Activated CD8-positive, alpha-beta memory T cell treated with anti-CD3 and anti-CD28 coated beads, Interleukin-2, amount 10 ng/mL, durations not matched to agents 7 days and 5 days (primary cell): ENCODE measurements at regions not wholly inside any gene's neighbourhood (a gene's known extent, or its start where the extent isn't known, plus 50 kb on each side); places are given as distances from the start of the nearest gene placed in this dataset.

ENCODE experiments used
- ATAC-seq: fragments of 150-1000 bp; cut with Tn5 transposase; one replicate; pipeline ENCODE4 v1.10.0; 2021; ENCODE audit warnings: moderate library complexity
- CTCF ChIA-PET: fragments of 350-600 bp; sonication (Branson Sonifier 250); formaldehyde crosslinking; loops from one replicate; lab custom pipeline; 2021; ENCODE audit warnings: antibody characterized with exemption; lab: Charles Lee
- DNase-seq: peaks from one replicate; pipeline ENCODE4 v3.0.0-alpha.2; 2020
- H3K27ac Mint-ChIP-seq: one replicate; pipeline ENCODE4 v1.8.0; 2021; ENCODE audit warnings: mild to moderate bottlenecking, mixed read lengths
- H3K27me3 Mint-ChIP-seq: one replicate; pipeline ENCODE4 v1.8.0; 2021; ENCODE audit warnings: mixed read lengths
- H3K36me3 Mint-ChIP-seq: one replicate; pipeline ENCODE4 v1.8.0; 2021; ENCODE audit warnings: mild to moderate bottlenecking, mixed read lengths
- H3K4me1 Mint-ChIP-seq: one replicate; pipeline ENCODE4 v1.8.0; 2021; ENCODE audit warnings: mixed read lengths
- H3K4me3 Mint-ChIP-seq: one replicate; pipeline ENCODE4 v1.8.0; 2021; ENCODE audit warnings: mild to moderate bottlenecking, moderate library complexity, mixed read lengths
- H3K9me3 Mint-ChIP-seq: one replicate; pipeline ENCODE4 v1.8.0; 2022; ENCODE audit warnings: low read depth, mixed read lengths

- no peaks in the 10 kb centered on the region for H3K9me3 Mint-ChIP-seq
- no peaks in the 10 kb centered on the region for H3K36me3 Mint-ChIP-seq
- peaks cover 7% of the 10 kb centered on the region for H3K27me3 Mint-ChIP-seq
- DNase-seq (no peak), ATAC-seq (no peak)
- H3K4me1 Mint-ChIP-seq, result no peaks in the 10 kb centered on the region
- no peak overlapping the region for H3K27ac Mint-ChIP-seq
- CTCF ChIA-PET, result no interaction called here
- no peak overlapping the region for H3K4me3 Mint-ChIP-seq
Measured at GRCh38 chr2:236796236-236796635, 226.6 kb downstream of the ACKR3 start.

GRCh38 chr2:236797411-236797810 lies 227.8 kb downstream of the ACKR3 start:
- Mint-ChIP-seq H3K9me3 (no peaks in the 10 kb centered on the region), H3K4me3 (no peak overlapping the region), H3K27ac (no peak overlapping the region), H3K36me3 (no peaks in the 10 kb centered on the region), H3K27me3 (peaks cover 7% of the 10 kb centered on the region), H3K4me1 (no peaks in the 10 kb centered on the region)
- DNase-seq, result no peak
- CTCF ChIA-PET, result no interaction called here
- ATAC-seq, result no peak

- no peaks in the 10 kb centered on the region for H3K9me3 Mint-ChIP-seq
- CTCF ChIA-PET, result no interaction called here
- no peak overlapping the region for H3K4me3 Mint-ChIP-seq
- peaks cover 7% of the 10 kb centered on the region for H3K27me3 Mint-ChIP-seq
- DNase-seq (no peak), ATAC-seq (no peak)
- no peaks in the 10 kb centered on the region for H3K36me3 Mint-ChIP-seq
- no peaks in the 10 kb centered on the region for H3K4me1 Mint-ChIP-seq
- no peak overlapping the region for H3K27ac Mint-ChIP-seq
Measured at GRCh38 chr2:236798491-236798890, 228.9 kb downstream of the ACKR3 start.

DNA sequence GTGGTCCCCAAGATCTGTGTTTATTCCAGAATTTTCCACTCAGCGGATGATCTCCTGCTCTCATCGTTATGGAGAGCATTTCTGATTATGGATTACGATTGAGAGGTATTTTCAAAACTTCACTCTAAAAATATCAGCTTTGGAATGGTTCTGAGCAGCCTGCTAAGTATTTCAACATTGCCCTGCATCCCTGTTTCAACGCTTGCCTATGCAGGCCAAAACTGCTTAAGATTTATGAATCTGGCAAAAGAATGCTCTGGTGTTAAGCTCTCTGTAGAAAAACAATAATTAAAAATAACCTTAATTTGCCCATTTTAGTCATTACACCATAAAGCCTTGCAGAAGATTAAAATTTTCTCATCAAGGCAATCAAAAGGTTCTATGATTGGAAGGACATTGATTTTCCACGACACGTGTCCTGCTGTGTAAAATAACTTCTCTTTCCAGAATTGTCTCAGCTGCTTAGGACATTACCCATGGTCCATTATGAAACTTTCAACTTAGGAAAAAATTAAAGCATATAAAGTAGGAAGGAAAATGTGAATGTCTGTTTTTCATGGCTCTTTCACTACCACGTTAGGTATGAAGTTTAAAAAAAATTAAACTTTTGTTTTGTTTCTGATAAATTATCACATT lies 229.9 kb downstream of the ACKR3 start:
- Mint-ChIP-seq H3K27ac (no peak overlapping the region), H3K27me3 (peaks cover 11% of the 10 kb centered on the region), H3K9me3 (no peaks in the 10 kb centered on the region), H3K4me1 (no peaks in the 10 kb centered on the region), H3K4me3 (no peak overlapping the region), H3K36me3 (no peaks in the 10 kb centered on the region)
- DNase-seq, result no peak
- CTCF ChIA-PET, result no interaction called here
- ATAC-seq, result no peak

DNA sequence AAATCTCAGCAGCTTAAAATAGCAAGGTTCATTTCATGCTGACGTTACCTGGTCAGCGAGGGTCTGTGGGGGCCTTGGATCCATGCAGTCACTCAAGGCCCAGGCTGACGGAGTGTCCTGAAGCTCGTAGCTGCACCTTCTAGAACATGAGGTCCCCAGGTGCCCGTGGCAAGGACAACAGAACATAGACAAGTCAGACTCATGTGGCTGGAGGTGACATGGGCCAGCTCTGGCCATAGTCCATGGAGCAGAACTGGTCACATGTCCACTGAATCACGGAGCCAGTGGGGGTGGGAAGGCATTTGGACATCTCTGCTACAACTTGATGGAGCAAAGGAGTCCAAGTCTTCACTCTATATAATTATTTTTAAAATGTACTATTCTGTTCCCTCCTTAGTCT lies 233.2 kb downstream of the ACKR3 start:
- H3K4me3 Mint-ChIP-seq, result no peak overlapping the region
- no peak for ATAC-seq
- CTCF ChIA-PET, result no interaction called here

DNA sequence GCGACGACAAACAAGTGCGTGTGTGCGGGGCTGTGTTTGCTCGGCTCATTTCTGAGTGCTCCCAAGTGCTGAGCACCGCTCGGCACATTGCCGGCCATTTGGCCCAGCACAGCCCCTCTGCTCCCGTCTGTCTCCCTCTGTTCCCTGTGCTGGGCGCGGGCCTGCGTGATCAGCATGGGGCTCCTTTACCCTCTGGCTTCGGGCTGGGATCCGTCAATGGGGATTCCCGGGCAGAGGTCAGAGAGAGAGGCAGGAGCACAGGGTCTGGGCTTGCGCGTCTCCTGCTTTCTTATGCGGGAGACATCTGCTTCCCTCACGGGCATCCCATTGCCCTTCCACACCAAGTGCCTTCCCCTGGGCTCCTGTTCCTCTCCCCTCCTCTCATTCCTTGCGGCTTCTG lies 234.0 kb downstream of the ACKR3 start:
- Mint-ChIP-seq H3K9me3 (peaks cover 4% of the 10 kb centered on the region), H3K36me3 (no peaks in the 10 kb centered on the region), H3K4me1 (no peaks in the 10 kb centered on the region), H3K4me3 (no peak overlapping the region), H3K27ac (no peak overlapping the region), H3K27me3 (peaks cover 10% of the 10 kb centered on the region)
- ATAC-seq (no peak), DNase-seq (no peak)
- CTCF ChIA-PET, result no interaction called here

More for the DNA sequence above, 233.2 kb downstream of the ACKR3 start:
- Mint-ChIP-seq H3K27ac (no peak overlapping the region), H3K27me3 (peaks cover 10% of the 10 kb centered on the region), H3K9me3 (peaks cover 1% of the 10 kb centered on the region), H3K4me1 (no peaks in the 10 kb centered on the region), H3K36me3 (no peaks in the 10 kb centered on the region)
- DNase-seq, result no peak

DNA sequence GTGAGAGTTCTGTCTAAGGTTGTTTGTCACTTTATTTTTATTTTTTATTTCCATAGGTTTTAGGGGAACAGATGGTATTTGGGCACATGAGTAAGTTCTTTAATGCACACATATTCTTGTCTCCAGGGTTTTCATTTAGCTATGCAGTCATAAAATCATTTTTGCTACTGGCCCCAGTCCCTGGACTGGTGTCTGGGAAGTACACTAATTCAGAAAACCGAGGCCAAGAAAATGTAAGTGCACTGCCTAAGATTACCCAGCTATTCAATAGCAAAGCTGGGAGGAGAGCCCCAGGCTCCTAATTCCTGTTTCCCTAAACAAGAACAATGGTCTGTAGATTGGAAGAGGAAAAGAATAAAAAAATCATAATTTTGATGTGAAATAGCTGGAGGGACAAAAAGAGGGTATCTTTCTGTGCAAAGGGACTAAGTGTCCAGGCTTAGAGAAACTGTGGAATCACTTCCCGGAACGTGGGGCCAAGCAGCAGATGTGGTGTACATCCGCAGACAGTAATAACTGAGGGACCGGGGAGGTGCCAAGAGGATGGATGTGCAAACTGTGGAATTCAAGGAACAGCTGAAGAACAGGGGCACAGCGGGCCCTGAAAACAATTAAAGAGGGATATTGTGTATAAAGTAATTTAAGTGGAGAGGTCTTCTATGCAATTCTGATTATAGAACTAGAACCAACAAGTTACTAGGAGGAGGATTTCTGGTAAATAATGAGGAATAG lies 236.3 kb downstream of the ACKR3 start:
- no peaks in the 10 kb centered on the region for H3K36me3 Mint-ChIP-seq
- CTCF ChIA-PET, result no interaction called here
- peaks cover 10% of the 10 kb centered on the region for H3K27me3 Mint-ChIP-seq
- ATAC-seq, result no peak
- no peak for DNase-seq
- peaks cover 12% of the 10 kb centered on the region for H3K9me3 Mint-ChIP-seq
- no peaks in the 10 kb centered on the region for H3K4me1 Mint-ChIP-seq
- no peak overlapping the region for H3K27ac Mint-ChIP-seq
- no peak overlapping the region for H3K4me3 Mint-ChIP-seq

GRCh38 chr2:236809716-236810115 lies 240.1 kb downstream of the ACKR3 start:
- H3K27ac Mint-ChIP-seq, result no peak overlapping the region
- no peak overlapping the region for H3K4me3 Mint-ChIP-seq
- no peaks in the 10 kb centered on the region for H3K4me1 Mint-ChIP-seq
- no peaks in the 10 kb centered on the region for H3K36me3 Mint-ChIP-seq
- peaks cover 12% of the 10 kb centered on the region for H3K9me3 Mint-ChIP-seq
- peaks cover 2% of the 10 kb centered on the region for H3K27me3 Mint-ChIP-seq
- ATAC-seq, result no peak
- CTCF ChIA-PET, result no interaction called here
- DNase-seq, result no peak

DNA sequence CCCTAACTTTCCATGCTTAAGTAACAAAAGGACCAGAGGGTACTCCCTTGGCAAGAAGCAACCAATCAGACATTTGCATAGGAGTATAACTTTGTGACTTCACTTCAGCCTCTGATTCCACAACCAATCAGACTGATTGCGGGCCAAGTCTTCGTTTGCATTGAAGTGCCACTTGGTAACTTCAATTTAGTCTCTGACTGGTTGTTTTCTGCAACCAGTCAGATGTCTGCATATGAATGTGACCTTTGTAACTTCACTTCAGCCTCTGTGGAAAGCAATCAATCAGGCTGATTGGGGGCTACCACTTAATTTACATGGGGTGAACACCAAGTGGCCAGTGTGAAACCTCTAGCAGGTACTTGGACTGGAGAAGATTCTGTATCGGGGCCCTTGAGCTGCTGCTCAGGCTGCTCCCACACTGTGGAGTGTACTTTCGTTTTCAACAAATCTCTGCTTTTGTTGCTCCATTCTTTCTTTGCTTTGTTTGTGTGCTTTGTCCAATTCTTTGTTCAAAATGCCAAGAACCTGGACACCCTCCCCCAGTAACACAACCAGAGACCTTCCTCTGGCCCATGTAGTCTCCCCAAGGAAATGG lies 241.5 kb downstream of the ACKR3 start:
- H3K27me3 Mint-ChIP-seq, result peaks cover 2% of the 10 kb centered on the region
- CTCF ChIA-PET, result no interaction called here
- ATAC-seq (no peak), DNase-seq (no peak)
- H3K36me3 Mint-ChIP-seq, result no peaks in the 10 kb centered on the region
- H3K4me1 Mint-ChIP-seq, result no peaks in the 10 kb centered on the region
- H3K27ac Mint-ChIP-seq, result no peak overlapping the region
- peaks cover 12% of the 10 kb centered on the region for H3K9me3 Mint-ChIP-seq
- H3K4me3 Mint-ChIP-seq, result no peak overlapping the region

GRCh38 chr2:236813766-236814165 lies 244.1 kb downstream of the ACKR3 start:
- Mint-ChIP-seq H3K4me1 (no peaks in the 10 kb centered on the region), H3K27ac (no peak overlapping the region), H3K27me3 (no peaks in the 10 kb centered on the region), H3K9me3 (peaks cover 7% of the 10 kb centered on the region), H3K4me3 (no peak overlapping the region), H3K36me3 (no peaks in the 10 kb centered on the region)
- DNase-seq, result no peak
- CTCF ChIA-PET, result no interaction called here
- ATAC-seq, result no peak

DNA sequence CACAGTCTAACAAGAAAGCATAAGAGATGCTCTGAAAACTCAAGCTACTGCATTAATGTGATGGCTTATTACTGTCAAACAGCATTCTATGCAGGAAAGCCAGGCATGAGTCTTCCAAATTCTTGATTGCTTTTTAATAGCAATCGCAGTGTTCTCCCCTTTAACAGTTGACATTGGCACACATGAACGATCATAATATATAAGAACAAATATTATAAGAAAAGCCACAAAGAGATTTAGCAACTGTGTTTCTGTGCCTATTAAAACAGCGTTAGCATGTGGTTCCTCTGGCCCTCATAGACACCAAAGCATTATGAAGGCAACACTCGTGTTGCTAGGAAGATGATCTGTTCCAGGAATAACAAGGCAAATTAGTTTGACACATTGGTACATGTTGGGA lies 245.0 kb downstream of the ACKR3 start:
- Mint-ChIP-seq H3K36me3 (no peaks in the 10 kb centered on the region), H3K9me3 (peaks cover 6% of the 10 kb centered on the region), H3K27ac (no peak overlapping the region), H3K27me3 (no peaks in the 10 kb centered on the region), H3K4me1 (no peaks in the 10 kb centered on the region), H3K4me3 (no peak overlapping the region)
- no peak for ATAC-seq
- DNase-seq, result no peak
- CTCF ChIA-PET, result no interaction called here

- DNase-seq, result no peak
- Mint-ChIP-seq H3K4me1 (no peaks in the 10 kb centered on the region), H3K27me3 (no peaks in the 10 kb centered on the region), H3K4me3 (no peak overlapping the region), H3K36me3 (no peaks in the 10 kb centered on the region), H3K9me3 (no peaks in the 10 kb centered on the region), H3K27ac (no peak overlapping the region)
- CTCF ChIA-PET, result no interaction called here
- no peak for ATAC-seq
Measured at GRCh38 chr2:236815746-236816145, 246.1 kb downstream of the ACKR3 start.

- ATAC-seq (no peak), DNase-seq (no peak)
- H3K4me1 Mint-ChIP-seq, result no peaks in the 10 kb centered on the region
- no peaks in the 10 kb centered on the region for H3K36me3 Mint-ChIP-seq
- H3K27ac Mint-ChIP-seq, result no peak overlapping the region
- CTCF ChIA-PET, result no interaction called here
- no peaks in the 10 kb centered on the region for H3K27me3 Mint-ChIP-seq
- no peaks in the 10 kb centered on the region for H3K9me3 Mint-ChIP-seq
- H3K4me3 Mint-ChIP-seq, result no peak overlapping the region
Measured at GRCh38 chr2:236816197-236817170, 246.9 kb downstream of the ACKR3 start.
